Transverse colon (tissue), 4 donors: ENCODE measurements at regions not wholly inside any gene's neighbourhood (a gene's known extent, or its start where the extent isn't known, plus 50 kb on each side); places are given as distances from the start of the nearest gene placed in this dataset.

Source experiments
- CTCF ChIP-seq, 5 experiments: fragments of 200-600 bp in 3 of 5; fragments of 450-650 bp in 2 of 5; sonication (generic) in 3 of 5; IDR thresholded peaks; 1 replicate in 2 of 5; 2 replicates in 3 of 5; pipeline ENCODE4 v1.5.1; 2016 to 2017; ENCODE audit warnings: antibody characterized with exemption in 5 of 5, inconsistent platforms in 3 of 5, mild to moderate bottlenecking in 2 of 5, moderate library complexity in 1 of 5
- POLR2AphosphoS5 ChIP-seq, 3 donors: sonication (generic); formaldehyde crosslinking; IDR thresholded peaks; one replicate each; pipeline ENCODE4 v1.6.1; 2016; ENCODE audit warnings: antibody characterized with exemption in 3 of 3

GRCh38 chr3:154657218-154657617 lies 227.2 kb upstream of the GPR149 start:
- TF ChIP-seq CTCF (IDR thresholded peaks at IDR 0.05) (no peak), POLR2AphosphoS5 (IDR thresholded peaks at IDR 0.05) (no peak)
